HuH-7.5 (cell line): ENCODE measurements at regions not wholly inside any gene's neighbourhood (a gene's known extent, or its start where the extent isn't known, plus 50 kb on each side); places are given as distances from the start of the nearest gene placed in this dataset.

Source experiments
- DNase-seq: peaks from one replicate; pipeline ENCODE4 v3.0.0; 2011; ENCODE audit warnings: low spot score

DNA sequence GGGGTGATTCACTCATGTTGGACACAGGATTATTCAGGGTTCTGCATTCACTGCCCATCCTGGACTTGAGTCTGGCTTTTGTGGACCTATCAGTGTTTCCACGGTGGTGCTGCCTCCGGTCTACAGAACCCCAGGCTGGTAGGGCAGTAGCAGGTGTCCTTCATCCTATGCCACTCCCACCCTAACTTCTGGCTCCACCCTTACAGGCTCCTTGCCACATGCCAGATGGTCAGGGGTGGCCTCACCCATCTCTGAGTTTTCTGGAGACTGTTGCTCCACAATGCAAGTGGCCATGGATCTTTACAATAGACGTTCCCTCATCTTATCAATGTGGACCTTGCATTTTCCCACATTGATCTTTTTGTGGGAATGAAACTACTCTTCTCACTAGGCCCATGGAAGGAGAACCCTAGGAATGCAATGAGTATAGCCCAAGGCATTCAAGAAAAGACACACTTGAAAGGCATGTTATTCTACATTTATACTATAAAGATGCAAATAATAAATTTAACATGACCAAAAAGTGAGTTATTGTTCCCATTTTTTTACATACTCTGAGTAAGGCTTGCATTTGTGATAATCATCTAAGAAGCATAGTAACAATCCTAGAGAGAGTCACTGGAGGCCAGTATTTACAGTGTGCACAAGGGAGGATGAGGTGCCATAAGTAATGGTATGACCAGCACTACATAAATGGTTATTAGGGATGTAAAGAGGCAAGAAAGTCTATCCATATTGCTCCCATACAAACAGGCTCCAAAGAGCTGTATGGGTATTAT is 57.4 kb upstream of the ADO start:
- no peak for DNase-seq

DNA sequence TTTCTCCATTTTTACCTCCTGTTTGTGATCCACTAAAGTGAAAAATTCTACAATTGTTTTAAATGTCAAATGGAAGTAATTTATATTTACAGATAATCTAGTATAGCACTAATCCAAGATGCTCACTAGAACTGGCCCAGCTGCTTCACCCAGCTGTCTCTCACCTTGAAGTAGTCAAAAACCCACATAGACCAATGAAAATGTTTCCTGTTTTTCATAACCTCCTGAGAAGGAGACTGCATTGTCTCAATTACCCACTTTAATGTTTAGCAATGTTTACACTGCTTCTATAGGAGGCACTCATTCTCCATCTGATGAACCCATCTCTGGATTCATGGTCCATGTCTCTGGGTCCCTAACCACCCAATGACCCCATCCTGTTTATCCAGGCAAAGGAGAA is 56.1 kb upstream of the ADO start:
- no peak for DNase-seq

DNA sequence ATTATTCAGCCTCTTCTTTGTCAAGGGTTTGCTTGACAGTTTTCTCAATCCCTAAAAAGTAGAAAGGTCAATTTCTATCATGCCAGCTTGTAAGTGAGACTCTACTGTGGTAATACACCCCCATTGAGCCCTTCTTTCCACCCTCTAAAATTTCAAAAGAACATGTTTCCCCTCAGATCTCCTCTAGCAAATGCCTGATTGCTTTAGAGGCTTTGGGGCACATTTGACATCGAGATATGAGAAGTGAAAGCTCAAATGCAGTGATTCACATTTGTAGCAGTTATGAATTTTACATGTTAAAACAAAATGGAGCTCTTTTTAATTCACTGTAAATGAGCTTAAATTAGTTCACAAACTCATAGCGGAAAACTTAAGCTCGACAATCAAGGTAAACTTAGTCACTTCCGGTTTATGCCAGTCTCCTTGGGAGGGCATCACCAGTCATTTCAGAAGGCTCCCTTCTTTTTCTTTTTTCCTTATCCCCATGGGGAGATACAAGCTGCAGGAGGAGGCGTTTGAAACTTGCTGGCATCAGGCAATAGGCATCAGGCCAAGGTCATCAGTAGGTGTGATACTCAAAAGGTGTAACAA is 55.3 kb upstream of the ADO start:
- DNase-seq = no peak
